NB4 (cell line): ENCODE measurements at regions not wholly inside any gene's neighbourhood (a gene's known extent, or its start where the extent isn't known, plus 50 kb on each side); places are given as distances from the start of the nearest gene placed in this dataset.

Experiments
- POLR2A ChIP-seq: IDR thresholded peaks from 2 replicates; pipeline ENCODE4 v1.6.1; 2011; ENCODE audit warnings: mild to moderate bottlenecking; ENCODE audit not compliant: insufficient read length; ENCODE audit errors: extremely low read depth
- TF ChIP-seq, protein P1 (sequence below): IDR thresholded peaks from one replicate; pipeline ENCODE4 v1.5.1; 2012; ENCODE audit warnings: low read depth, low read length

- TF ChIP-seq, protein P1, sequence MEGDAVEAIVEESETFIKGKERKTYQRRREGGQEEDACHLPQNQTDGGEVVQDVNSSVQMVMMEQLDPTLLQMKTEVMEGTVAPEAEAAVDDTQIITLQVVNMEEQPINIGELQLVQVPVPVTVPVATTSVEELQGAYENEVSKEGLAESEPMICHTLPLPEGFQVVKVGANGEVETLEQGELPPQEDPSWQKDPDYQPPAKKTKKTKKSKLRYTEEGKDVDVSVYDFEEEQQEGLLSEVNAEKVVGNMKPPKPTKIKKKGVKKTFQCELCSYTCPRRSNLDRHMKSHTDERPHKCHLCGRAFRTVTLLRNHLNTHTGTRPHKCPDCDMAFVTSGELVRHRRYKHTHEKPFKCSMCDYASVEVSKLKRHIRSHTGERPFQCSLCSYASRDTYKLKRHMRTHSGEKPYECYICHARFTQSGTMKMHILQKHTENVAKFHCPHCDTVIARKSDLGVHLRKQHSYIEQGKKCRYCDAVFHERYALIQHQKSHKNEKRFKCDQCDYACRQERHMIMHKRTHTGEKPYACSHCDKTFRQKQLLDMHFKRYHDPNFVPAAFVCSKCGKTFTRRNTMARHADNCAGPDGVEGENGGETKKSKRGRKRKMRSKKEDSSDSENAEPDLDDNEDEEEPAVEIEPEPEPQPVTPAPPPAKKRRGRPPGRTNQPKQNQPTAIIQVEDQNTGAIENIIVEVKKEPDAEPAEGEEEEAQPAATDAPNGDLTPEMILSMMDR, result no peak
- no peak for TF ChIP-seq POLR2A
Observed at GRCh38 chr2:163834221-163834620, 98.4 kb upstream of the FIGN start.
